A172 (cell line): ENCODE measurements at regions not wholly inside any gene's neighbourhood (a gene's known extent, or its start where the extent isn't known, plus 50 kb on each side); places are given as distances from the start of the nearest gene placed in this dataset.

ENCODE experiments used
- DNase-seq: peaks from one replicate; pipeline ENCODE4 v3.0.0-alpha.2; 2015; ENCODE audit warnings: low spot score

GRCh38 chr4:180898305-180898704 lies 1344.9 kb upstream of the TENM3 start:
- no peak for DNase-seq

- no peak for DNase-seq
These were observed 1342.4 kb upstream of the TENM3 start for GRCh38 chr4:180900781-180901180.

- DNase-seq = peak; percentile 55
These were observed 1333.9 kb upstream of the TENM3 start for GRCh38 chr4:180909279-180909678.

GRCh38 chr4:180913750-180914149 lies 1329.5 kb upstream of the TENM3 start:
- peak; percentile 75 for DNase-seq

- DNase-seq = peak; percentile 46
These were observed 1319.7 kb upstream of the TENM3 start for GRCh38 chr4:180923486-180923885.

- no peak for DNase-seq
These were observed 1317.4 kb upstream of the TENM3 start for GRCh38 chr4:180925805-180926204.

GRCh38 chr4:180926277-180926676 lies 1316.9 kb upstream of the TENM3 start:
- DNase-seq = no peak

GRCh38 chr4:180932370-180933001 lies 1310.7 kb upstream of the TENM3 start:
- no peak for DNase-seq

- DNase-seq = no peak
These were observed 1306.1 kb upstream of the TENM3 start for GRCh38 chr4:180937083-180937482.

GRCh38 chr4:180940680-180941079 lies 1302.5 kb upstream of the TENM3 start:
- no peak for DNase-seq

- DNase-seq = no peak
These were observed 1300.8 kb upstream of the TENM3 start for GRCh38 chr4:180942367-180942916.

GRCh38 chr4:180946188-180946587 lies 1297.0 kb upstream of the TENM3 start:
- DNase-seq = no peak

- peak; percentile 41 for DNase-seq
These were observed 1295.8 kb upstream of the TENM3 start for GRCh38 chr4:180947425-180947824.

GRCh38 chr4:180949424-180950213 lies 1293.6 kb upstream of the TENM3 start:
- peak; percentile 28 for DNase-seq

GRCh38 chr4:180950377-180950776 lies 1292.8 kb upstream of the TENM3 start:
- DNase-seq = no peak

- DNase-seq = no peak
These were observed 1291.9 kb upstream of the TENM3 start for GRCh38 chr4:180951312-180951711.

- DNase-seq = peak; percentile 2
These were observed 1289.6 kb upstream of the TENM3 start for GRCh38 chr4:180953572-180953971.

GRCh38 chr4:180960743-180961401 lies 1282.3 kb upstream of the TENM3 start:
- no peak for DNase-seq

GRCh38 chr4:180962268-180962667 lies 1280.9 kb upstream of the TENM3 start:
- no peak for DNase-seq

GRCh38 chr4:180966312-180966711 lies 1276.9 kb upstream of the TENM3 start:
- no peak for DNase-seq

GRCh38 chr4:180967936-180968335 lies 1275.3 kb upstream of the TENM3 start:
- DNase-seq = no peak

GRCh38 chr4:180973894-180974293 lies 1269.3 kb upstream of the TENM3 start:
- no peak for DNase-seq

- DNase-seq = no peak
These were observed 1252.3 kb upstream of the TENM3 start for GRCh38 chr4:180990931-180991330.
